Right atrium auricular region (tissue), 2 donors: ENCODE measurements at regions not wholly inside any gene's neighbourhood (a gene's known extent, or its start where the extent isn't known, plus 50 kb on each side); places are given as distances from the start of the nearest gene placed in this dataset.
"Not testable (repeated sequence)": the region's sequence is repeated elsewhere in the genome, so short reads cannot be mapped to it uniquely, and the experiment has no call there.

Source experiments
- DNase-seq: peaks from one replicate; pipeline ENCODE4 v3.0.0-alpha.2; 2019; ENCODE audit warnings: low spot score
- H3K27ac ChIP-seq, 2 donors: fragments of 200-600 bp; sonication (generic); 1 replicate in 1 of 2; 2 replicates in 1 of 2; pipeline ENCODE4 v1.5.1; 2016 to 2019
- H3K27me3 ChIP-seq, 2 donors: fragments of 200-600 bp; sonication (generic); one replicate each; pipeline versions ENCODE4 v1.5.1 to v1.6.0; 2017 to 2019
- H3K36me3 ChIP-seq: fragments of 200-600 bp; sonication (generic); one replicate; pipeline ENCODE4 v1.5.1; 2016
- H3K4me1 ChIP-seq, 2 donors: fragments of 200-600 bp; sonication (generic); one replicate each; pipeline versions ENCODE4 v1.5.1 to v1.6.0; 2017 to 2019
- H3K4me3 ChIP-seq, 2 donors: fragments of 200-600 bp; sonication (generic); 1 replicate in 1 of 2; 2 replicates in 1 of 2; pipeline ENCODE4 v1.5.1; 2017 to 2019; ENCODE audit warnings: mild to moderate bottlenecking in 1 of 2, moderate library complexity in 1 of 2
- H3K9me3 ChIP-seq, 2 donors: fragments of 200-600 bp; sonication (generic); one replicate each; pipeline ENCODE4 v1.5.1; 2019
- CTCF ChIP-seq, 2 donors: fragments of 200-600 bp; sonication (generic); IDR thresholded peaks; one replicate each; pipeline ENCODE4 v1.5.1; 2019; ENCODE audit warnings: antibody characterized with exemption in 2 of 2

GRCh38 chr4:126637706-126638105, 995.1 kb upstream of the INTU start:
- Histone ChIP-seq H3K9me3 (no peaks in the 10 kb centered on the region), H3K27ac (no peak overlapping the region), H3K27me3 (no peaks in the 10 kb centered on the region), H3K4me3 (no peak overlapping the region), H3K36me3 (no peaks in the 10 kb centered on the region), H3K4me1 (no peaks in the 10 kb centered on the region)
- no peak for TF ChIP-seq CTCF (IDR thresholded peaks at IDR 0.05)
- DNase-seq, result no peak

GRCh38 chr4:126647320-126647719, 985.4 kb upstream of the INTU start:
- Histone ChIP-seq H3K4me1 (no peaks in the 10 kb centered on the region), H3K4me3 (no peak overlapping the region), H3K9me3 (no peaks in the 10 kb centered on the region), H3K27ac (no peak overlapping the region), H3K27me3 (no peaks in the 10 kb centered on the region), H3K36me3 (no peaks in the 10 kb centered on the region)
- no peak for TF ChIP-seq CTCF (IDR thresholded peaks at IDR 0.05)
- DNase-seq, result no peak

GRCh38 chr4:126647756-126648397, 984.9 kb upstream of the INTU start:
- TF ChIP-seq CTCF (IDR thresholded peaks at IDR 0.05), result no peak
- Histone ChIP-seq H3K27me3 (no peaks in the 10 kb centered on the region), H3K9me3 (no peaks in the 10 kb centered on the region), H3K4me3 (no peak overlapping the region), H3K27ac (no peak overlapping the region), H3K36me3 (no peaks in the 10 kb centered on the region), H3K4me1 (no peaks in the 10 kb centered on the region)
- DNase-seq, result no peak

GRCh38 chr4:126658411-126658810, 974.3 kb upstream of the INTU start:
- DNase-seq, result no peak
- no peaks in the 10 kb centered on the region for H3K4me1 ChIP-seq
- no peaks in the 10 kb centered on the region for H3K27me3 ChIP-seq
- no peak for TF ChIP-seq CTCF (IDR thresholded peaks at IDR 0.05)
- H3K27ac ChIP-seq, result no peak overlapping the region
- no peaks in the 10 kb centered on the region for H3K36me3 ChIP-seq
- no peak overlapping the region for H3K4me3 ChIP-seq
- no peaks in the 10 kb centered on the region for H3K9me3 ChIP-seq

GRCh38 chr4:126661194-126661593, 971.6 kb upstream of the INTU start:
- peaks cover 0 to 13% of the 10 kb centered on the region in 2 donors for H3K9me3 ChIP-seq
- no peak overlapping the region for H3K27ac ChIP-seq
- H3K36me3 ChIP-seq, result no peaks in the 10 kb centered on the region
- H3K4me1 ChIP-seq, result no peaks in the 10 kb centered on the region
- no peak for TF ChIP-seq CTCF (IDR thresholded peaks at IDR 0.05)
- no peak for DNase-seq
- H3K27me3 ChIP-seq, result no peaks in the 10 kb centered on the region
- no peak overlapping the region for H3K4me3 ChIP-seq

GRCh38 chr4:126664839-126665238, 967.9 kb upstream of the INTU start:
- no peaks in the 10 kb centered on the region for H3K27me3 ChIP-seq
- H3K36me3 ChIP-seq, result no peaks in the 10 kb centered on the region
- no peak overlapping the region for H3K4me3 ChIP-seq
- H3K4me1 ChIP-seq, result no peaks in the 10 kb centered on the region
- TF ChIP-seq CTCF (IDR thresholded peaks at IDR 0.05), result no peak
- H3K27ac ChIP-seq, result no peak overlapping the region
- DNase-seq, result no peak
- H3K9me3 ChIP-seq, result peaks cover 0 to 13% of the 10 kb centered on the region in 2 donors

- not testable (repeated sequence) for H3K4me3 ChIP-seq, DNase-seq, H3K9me3 ChIP-seq, H3K27ac ChIP-seq, H3K27me3 ChIP-seq, H3K36me3 ChIP-seq, H3K4me1 ChIP-seq
Observed at GRCh38 chr4:126670038-126670437, 962.7 kb upstream of the INTU start.
